MM.1S (cell line): ENCODE measurements at regions not wholly inside any gene's neighbourhood (a gene's known extent, or its start where the extent isn't known, plus 50 kb on each side); places are given as distances from the start of the nearest gene placed in this dataset.

Experiments
- DNase-seq: peaks from one replicate; pipeline ENCODE4 v3.0.0-alpha.2; 2015
- H2AFZ ChIP-seq: fragments of 300-600 bp; sonication (generic); 2 replicates; pipeline ENCODE4 v1.6.0; 2016; ENCODE audit warnings: antibody characterized with exemption, low read length
- H3F3A ChIP-seq: fragments of 300-600 bp; sonication (generic); 2 replicates; pipeline ENCODE4 v1.6.1; 2016; ENCODE audit warnings: mild to moderate bottlenecking, antibody characterized with exemption, low read length, moderate library complexity, mixed read lengths; ENCODE audit not compliant: insufficient read depth
- H3K27ac ChIP-seq: fragments of 300-600 bp; sonication (generic); 2 replicates; pipeline ENCODE4 v1.5.1; 2016; ENCODE audit warnings: mild to moderate bottlenecking, low read length
- H3K27me3 ChIP-seq: fragments of 300-600 bp; sonication (generic); replicated peaks from 2 replicates; pipeline ENCODE4 v1.6.0; 2016; ENCODE audit warnings: low read length; ENCODE audit not compliant: insufficient read depth
- H3K36me3 ChIP-seq: fragments of 300-600 bp; sonication (generic); replicated peaks from 2 replicates; pipeline ENCODE4 v1.6.1; 2016; ENCODE audit warnings: mild to moderate bottlenecking, low read length, mixed read lengths; ENCODE audit not compliant: insufficient read depth
- H3K4me1 ChIP-seq: fragments of 300-600 bp; sonication (generic); 2 replicates; pipeline ENCODE4 v1.6.1; 2016; ENCODE audit warnings: low read length, mixed read lengths
- H3K4me2 ChIP-seq: fragments of 300-600 bp; sonication (generic); 2 replicates; pipeline ENCODE4 v1.6.0; 2016; ENCODE audit warnings: low read depth, low read length
- H3K4me3 ChIP-seq: fragments of 300-600 bp; sonication (generic); 2 replicates; pipeline ENCODE4 v1.5.1; 2016; ENCODE audit warnings: low read length, mixed read lengths
- H3K79me2 ChIP-seq: fragments of 300-600 bp; sonication (generic); 2 replicates; pipeline ENCODE4 v1.6.1; 2016; ENCODE audit warnings: mixed run types, low read length, mixed read lengths
- H3K9ac ChIP-seq: fragments of 300-600 bp; sonication (generic); 2 replicates; pipeline ENCODE4 v1.6.1; 2016; ENCODE audit warnings: low read length, mixed read lengths
- H3K9me2 ChIP-seq: fragments of 300-600 bp; sonication (generic); replicated peaks from 2 replicates; pipeline ENCODE4 v1.6.1; 2016; ENCODE audit warnings: mild to moderate bottlenecking, low read length, mixed read lengths; ENCODE audit not compliant: insufficient read depth
- H3K9me3 ChIP-seq: fragments of 300-600 bp; sonication (generic); replicated peaks from 2 replicates; pipeline ENCODE4 v1.6.1; 2016; ENCODE audit warnings: mild to moderate bottlenecking, low read length, mixed read lengths; ENCODE audit not compliant: insufficient read depth
- H4K20me1 ChIP-seq: fragments of 300-600 bp; sonication (generic); 2 replicates; pipeline ENCODE4 v1.6.1; 2016; ENCODE audit warnings: mild to moderate bottlenecking, low read length, moderate library complexity, mixed read lengths; ENCODE audit not compliant: insufficient read depth
- EZH2 ChIP-seq: fragments of 300-600 bp; sonication (generic); optimal IDR thresholded peaks from 2 replicates; pipeline ENCODE3; 2017; ENCODE audit warnings: low read depth, mild to moderate bottlenecking, antibody characterized with exemption, low read length, mixed read lengths
- EZH2phosphoT487 ChIP-seq: fragments of 300-600 bp; sonication (generic); IDR thresholded peaks from 2 replicates; pipeline ENCODE4 v1.6.1; 2018; ENCODE audit warnings: antibody characterized with exemption, low read length
- TF ChIP-seq, protein P1 (sequence below): fragments of 300-600 bp; sonication (generic); IDR thresholded peaks from 2 replicates; pipeline ENCODE4 v1.5.1; 2016; ENCODE audit warnings: antibody characterized with exemption, low read length, mixed read lengths

DNA sequence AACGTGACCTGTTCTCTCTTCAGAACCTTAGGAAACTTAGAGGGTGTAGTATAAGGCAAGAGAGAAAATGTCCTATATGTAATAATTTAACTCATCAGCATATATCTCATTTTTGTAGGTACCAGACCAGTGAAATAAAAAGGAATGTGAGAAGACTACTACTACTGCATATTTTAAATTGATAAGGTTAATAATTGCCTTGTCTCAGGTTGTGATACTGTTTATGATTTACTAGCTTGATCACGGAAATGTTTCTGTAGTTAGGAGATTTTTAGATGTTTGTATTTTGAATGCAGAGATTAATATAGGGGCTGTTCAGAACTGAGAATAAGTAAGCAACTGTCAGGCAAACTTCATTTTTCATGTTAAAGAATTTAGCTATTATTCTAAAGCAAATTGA lies 1563.4 kb downstream of the C4orf33 start:
- Histone ChIP-seq H3K9me3 (no peaks in the 10 kb centered on the region), H3K9me2 (no peaks in the 10 kb centered on the region), H3K27ac (no peak overlapping the region), H4K20me1 (no peaks in the 10 kb centered on the region; the same call in 1 of the 2 replicates), H3K4me1 (no peaks in the 10 kb centered on the region), H3K27me3 (no peaks in the 10 kb centered on the region), H3K36me3 (no peaks in the 10 kb centered on the region), H3K9ac (no peak overlapping the region), H3K79me2 (no peaks in the 10 kb centered on the region), H3K4me2 (no peak overlapping the region), H3F3A (no peaks in the 10 kb centered on the region), H2AFZ (no peak overlapping the region), H3K4me3 (no peak overlapping the region)
- TF ChIP-seq EZH2phosphoT487: no peak
- no peak for TF ChIP-seq EZH2
- TF ChIP-seq, protein P1, sequence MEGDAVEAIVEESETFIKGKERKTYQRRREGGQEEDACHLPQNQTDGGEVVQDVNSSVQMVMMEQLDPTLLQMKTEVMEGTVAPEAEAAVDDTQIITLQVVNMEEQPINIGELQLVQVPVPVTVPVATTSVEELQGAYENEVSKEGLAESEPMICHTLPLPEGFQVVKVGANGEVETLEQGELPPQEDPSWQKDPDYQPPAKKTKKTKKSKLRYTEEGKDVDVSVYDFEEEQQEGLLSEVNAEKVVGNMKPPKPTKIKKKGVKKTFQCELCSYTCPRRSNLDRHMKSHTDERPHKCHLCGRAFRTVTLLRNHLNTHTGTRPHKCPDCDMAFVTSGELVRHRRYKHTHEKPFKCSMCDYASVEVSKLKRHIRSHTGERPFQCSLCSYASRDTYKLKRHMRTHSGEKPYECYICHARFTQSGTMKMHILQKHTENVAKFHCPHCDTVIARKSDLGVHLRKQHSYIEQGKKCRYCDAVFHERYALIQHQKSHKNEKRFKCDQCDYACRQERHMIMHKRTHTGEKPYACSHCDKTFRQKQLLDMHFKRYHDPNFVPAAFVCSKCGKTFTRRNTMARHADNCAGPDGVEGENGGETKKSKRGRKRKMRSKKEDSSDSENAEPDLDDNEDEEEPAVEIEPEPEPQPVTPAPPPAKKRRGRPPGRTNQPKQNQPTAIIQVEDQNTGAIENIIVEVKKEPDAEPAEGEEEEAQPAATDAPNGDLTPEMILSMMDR: no peak
- no peak for DNase-seq

DNA sequence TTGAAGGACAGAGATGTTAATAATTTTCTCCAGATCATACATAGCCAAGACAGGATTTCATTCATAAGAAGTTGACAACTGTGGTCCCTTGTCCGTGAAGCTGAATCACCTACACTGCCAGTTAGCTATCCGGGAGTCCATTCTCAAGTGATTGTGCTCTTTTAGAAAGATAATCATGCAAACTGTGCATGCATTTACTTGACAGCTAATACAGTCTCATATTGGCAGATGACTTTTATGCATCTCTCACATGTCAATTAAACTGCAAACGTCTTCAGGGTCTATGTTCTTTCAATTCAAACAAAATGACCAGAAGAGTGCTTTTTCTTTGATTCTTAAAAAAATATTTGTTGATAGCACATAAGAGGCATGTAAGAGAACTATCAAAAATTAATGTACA lies 1572.9 kb downstream of the C4orf33 start:
- H3K9me2 ChIP-seq: no peaks in the 10 kb centered on the region
- H3K36me3 ChIP-seq: no peaks in the 10 kb centered on the region
- H3K79me2 ChIP-seq: no peaks in the 10 kb centered on the region
- H3K9me3 ChIP-seq: no peaks in the 10 kb centered on the region
- no peak overlapping the region for H3K27ac ChIP-seq
- H4K20me1 ChIP-seq: no peaks in the 10 kb centered on the region
- no peak overlapping the region for H3K4me2 ChIP-seq
- no peak overlapping the region for H2AFZ ChIP-seq
- H3F3A ChIP-seq: no peaks in the 10 kb centered on the region
- H3K27me3 ChIP-seq: no peaks in the 10 kb centered on the region
- DNase-seq: no peak
- no peak overlapping the region for H3K9ac ChIP-seq
- TF ChIP-seq, protein P1: no peak
- TF ChIP-seq EZH2 (no peak), EZH2phosphoT487 (no peak)
- no peaks in the 10 kb centered on the region for H3K4me1 ChIP-seq
- no peak overlapping the region for H3K4me3 ChIP-seq

DNA sequence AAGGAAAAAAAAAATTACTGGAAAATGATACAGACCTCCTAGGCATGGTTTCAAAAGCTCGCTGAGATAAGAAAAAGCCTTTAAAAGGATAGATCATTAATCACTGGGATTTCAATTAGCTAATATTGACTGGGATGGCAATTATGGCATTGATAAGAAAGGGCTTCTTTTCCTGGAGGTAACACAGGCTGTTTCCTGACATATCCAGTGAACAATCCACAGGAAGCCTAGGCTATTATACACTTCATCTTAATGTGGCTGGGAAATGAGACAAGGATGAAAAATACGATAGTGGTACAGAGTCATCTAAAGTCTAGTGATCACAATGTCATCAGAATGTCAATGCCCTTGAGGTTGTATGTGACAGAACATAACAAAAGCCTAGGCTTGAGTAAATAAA lies 1579.3 kb downstream of the C4orf33 start:
- H2AFZ ChIP-seq: no peak overlapping the region
- no peaks in the 10 kb centered on the region for H3K79me2 ChIP-seq
- TF ChIP-seq, protein P1: no peak
- TF ChIP-seq EZH2 (no peak), EZH2phosphoT487 (no peak)
- no peak overlapping the region for H3K4me3 ChIP-seq
- no peak overlapping the region for H3K27ac ChIP-seq
- H3K9me3 ChIP-seq: no peaks in the 10 kb centered on the region
- H3K4me2 ChIP-seq: no peak overlapping the region
- no peaks in the 10 kb centered on the region for H3K9me2 ChIP-seq
- H3K27me3 ChIP-seq: no peaks in the 10 kb centered on the region
- no peak for DNase-seq
- H3K4me1 ChIP-seq: no peaks in the 10 kb centered on the region
- H4K20me1 ChIP-seq: no peaks in the 10 kb centered on the region
- no peaks in the 10 kb centered on the region for H3F3A ChIP-seq
- H3K36me3 ChIP-seq: no peaks in the 10 kb centered on the region
- H3K9ac ChIP-seq: no peak overlapping the region

DNA sequence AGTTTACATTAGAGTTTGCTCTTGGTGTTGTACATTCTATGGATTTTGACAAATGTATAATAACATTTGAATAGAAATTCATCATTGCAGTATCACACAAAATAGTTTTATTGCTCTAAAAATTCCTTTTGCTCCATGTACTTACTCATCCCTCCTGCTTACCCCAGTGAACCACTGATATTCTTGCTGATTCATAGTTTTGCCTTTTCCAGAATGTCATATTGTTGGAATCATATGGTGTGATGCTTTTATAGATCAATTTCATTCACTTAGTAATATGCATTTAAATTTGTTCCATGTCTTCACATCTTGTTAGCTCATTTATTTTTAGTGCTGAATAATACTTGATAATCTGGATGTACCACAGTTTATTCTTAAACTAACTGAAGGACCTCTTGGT lies 1593.2 kb downstream of the C4orf33 start:
- H2AFZ ChIP-seq: no peak overlapping the region
- H3K9me3 ChIP-seq: no peaks in the 10 kb centered on the region
- no peaks in the 10 kb centered on the region for H3K4me1 ChIP-seq
- no peaks in the 10 kb centered on the region for H3F3A ChIP-seq
- H3K27ac ChIP-seq: no peak overlapping the region
- no peak overlapping the region for H3K4me2 ChIP-seq
- no peak overlapping the region for H3K9ac ChIP-seq
- no peaks in the 10 kb centered on the region for H4K20me1 ChIP-seq
- no peaks in the 10 kb centered on the region for H3K36me3 ChIP-seq
- no peaks in the 10 kb centered on the region for H3K79me2 ChIP-seq
- DNase-seq: no peak
- H3K4me3 ChIP-seq: no peak overlapping the region
- H3K9me2 ChIP-seq: no peaks in the 10 kb centered on the region
- no peaks in the 10 kb centered on the region for H3K27me3 ChIP-seq
- TF ChIP-seq, protein P1: no peak
- TF ChIP-seq EZH2phosphoT487 (no peak), EZH2 (no peak)
